ENCODE measurements at regions not wholly inside any gene's neighbourhood (a gene's known extent, or its start where the extent isn't known, plus 50 kb on each side); places are given as distances from the start of the nearest gene placed in this dataset.

DNA sequence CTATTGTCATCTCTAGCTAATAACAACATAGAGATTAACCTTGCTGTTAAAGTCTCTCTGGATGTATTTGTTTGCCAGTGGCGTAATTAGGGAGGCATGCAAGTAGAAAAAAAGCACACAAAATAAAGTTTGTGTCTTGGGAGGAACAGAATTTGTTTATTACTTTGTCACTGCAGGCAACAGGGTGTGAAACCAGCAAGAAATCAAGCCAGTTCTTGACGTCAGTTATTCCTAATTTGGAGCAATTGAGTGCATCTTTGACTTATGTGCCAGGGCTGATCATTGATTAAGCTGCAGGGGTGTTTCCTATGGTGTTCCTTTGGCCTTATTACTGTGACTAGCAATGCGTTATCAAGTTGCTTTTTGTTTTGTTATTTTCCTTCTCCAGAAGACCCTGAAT lies 751.0 kb downstream of the KCNA4 start:
- no peaks in the 10 kb centered on the region for H3K9me3 ChIP-seq
- DNase-seq: no peak
- 69 to 70% methylated on average over 3 of the region's 3 CpGs for WGBS, 2 donors
- H3K27ac ChIP-seq: no peak overlapping the region
- H3K4me3 ChIP-seq: no peak overlapping the region
- H3K36me3 ChIP-seq (ENCODE audit: low read depth, missing control alignments): no peaks in the 10 kb centered on the region
- no peaks in the 10 kb centered on the region for H3K4me1 ChIP-seq
- intact Hi-C loops (cut with DNase I; ENCODE audit: low total_unique reads): no loop called here
- H3K27me3 ChIP-seq: no peaks in the 10 kb centered on the region
- TF ChIP-seq, protein P1, sequence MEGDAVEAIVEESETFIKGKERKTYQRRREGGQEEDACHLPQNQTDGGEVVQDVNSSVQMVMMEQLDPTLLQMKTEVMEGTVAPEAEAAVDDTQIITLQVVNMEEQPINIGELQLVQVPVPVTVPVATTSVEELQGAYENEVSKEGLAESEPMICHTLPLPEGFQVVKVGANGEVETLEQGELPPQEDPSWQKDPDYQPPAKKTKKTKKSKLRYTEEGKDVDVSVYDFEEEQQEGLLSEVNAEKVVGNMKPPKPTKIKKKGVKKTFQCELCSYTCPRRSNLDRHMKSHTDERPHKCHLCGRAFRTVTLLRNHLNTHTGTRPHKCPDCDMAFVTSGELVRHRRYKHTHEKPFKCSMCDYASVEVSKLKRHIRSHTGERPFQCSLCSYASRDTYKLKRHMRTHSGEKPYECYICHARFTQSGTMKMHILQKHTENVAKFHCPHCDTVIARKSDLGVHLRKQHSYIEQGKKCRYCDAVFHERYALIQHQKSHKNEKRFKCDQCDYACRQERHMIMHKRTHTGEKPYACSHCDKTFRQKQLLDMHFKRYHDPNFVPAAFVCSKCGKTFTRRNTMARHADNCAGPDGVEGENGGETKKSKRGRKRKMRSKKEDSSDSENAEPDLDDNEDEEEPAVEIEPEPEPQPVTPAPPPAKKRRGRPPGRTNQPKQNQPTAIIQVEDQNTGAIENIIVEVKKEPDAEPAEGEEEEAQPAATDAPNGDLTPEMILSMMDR (IDR thresholded peaks at IDR 0.05): no peak
- TF ChIP-seq POLR2A (IDR thresholded peaks at IDR 0.05): no peak

DNA sequence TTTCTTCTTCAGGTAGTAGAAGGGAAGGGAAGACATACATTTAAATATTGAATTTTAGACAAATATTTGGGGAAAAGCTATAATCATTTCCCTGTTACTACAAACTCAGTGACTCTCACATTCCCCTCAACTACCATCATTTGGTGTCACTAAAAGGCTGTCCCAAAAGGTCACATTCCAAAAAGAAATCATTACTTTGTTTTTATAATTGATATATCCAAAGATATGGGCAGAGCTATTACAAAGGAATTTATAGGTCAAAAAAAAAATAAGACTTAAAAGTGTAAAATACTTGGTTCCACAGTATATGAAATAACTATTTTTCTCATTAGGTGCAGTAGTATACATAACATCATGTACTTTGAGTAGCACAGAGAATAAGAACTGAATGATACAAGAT lies 751.4 kb downstream of the KCNA4 start:
- TF ChIP-seq, protein P1 (IDR thresholded peaks at IDR 0.05): no peak
- TF ChIP-seq POLR2A (IDR thresholded peaks at IDR 0.05): no peak
- Histone ChIP-seq H3K27ac (no peak overlapping the region), H3K36me3 (ENCODE audit: low read depth, missing control alignments) (no peaks in the 10 kb centered on the region), H3K27me3 (no peaks in the 10 kb centered on the region), H3K9me3 (no peaks in the 10 kb centered on the region), H3K4me1 (no peaks in the 10 kb centered on the region), H3K4me3 (no peak overlapping the region)
- DNase-seq: no peak
- intact Hi-C loops (cut with DNase I; ENCODE audit: low total_unique reads): no loop called here

DNA sequence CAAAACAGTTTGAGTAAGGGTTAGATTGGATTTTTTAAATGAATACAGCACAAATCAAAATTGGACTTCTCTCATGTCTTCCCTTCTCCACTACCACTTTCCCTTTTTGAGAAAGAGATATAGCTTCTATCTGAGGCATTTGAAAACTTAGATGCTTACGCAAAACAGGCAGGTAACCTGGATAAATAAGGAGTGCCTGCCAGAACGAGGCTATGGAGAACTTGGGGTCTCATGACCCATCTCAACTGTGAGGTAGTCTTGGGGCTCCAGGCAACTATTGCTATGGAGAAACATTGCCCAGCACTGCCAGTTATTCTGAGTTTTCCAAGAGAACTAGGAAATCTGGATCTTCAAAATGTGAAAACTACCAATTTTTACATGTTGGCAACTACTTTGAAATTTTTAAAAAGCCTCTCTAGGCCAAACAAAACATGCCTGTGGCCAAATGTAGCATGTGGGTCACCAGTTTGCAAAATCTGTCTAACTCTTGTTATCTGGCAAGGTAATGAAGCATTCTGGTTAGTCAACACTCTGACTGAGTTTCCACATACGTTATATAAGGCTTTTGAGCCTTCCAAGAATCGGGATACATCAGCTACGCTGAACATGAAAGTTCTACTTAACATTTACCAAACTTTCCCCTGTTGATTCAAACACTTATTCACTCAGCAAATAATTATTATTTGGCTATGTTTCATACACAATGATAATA lies 752.7 kb downstream of the KCNA4 start:
- no peak for TF ChIP-seq POLR2A (IDR thresholded peaks at IDR 0.05)
- TF ChIP-seq, protein P1 (IDR thresholded peaks at IDR 0.05): no peak
- Histone ChIP-seq H3K27ac (no peak overlapping the region), H3K4me3 (no peak overlapping the region), H3K4me1 (no peaks in the 10 kb centered on the region), H3K36me3 (ENCODE audit: low read depth, missing control alignments) (no peaks in the 10 kb centered on the region), H3K9me3 (no peaks in the 10 kb centered on the region), H3K27me3 (no peaks in the 10 kb centered on the region)
- WGBS, 2 donors: 80 to 91% methylated on average over 5 of the region's 5 CpGs
- intact Hi-C loops (cut with DNase I; ENCODE audit: low total_unique reads): no loop called here
- no peak for DNase-seq

- Histone ChIP-seq H3K27ac (no peak overlapping the region), H3K27me3 (no peaks in the 10 kb centered on the region), H3K4me3 (no peak overlapping the region), H3K4me1 (no peaks in the 10 kb centered on the region), H3K9me3 (no peaks in the 10 kb centered on the region), H3K36me3 (ENCODE audit: low read depth, missing control alignments) (no peaks in the 10 kb centered on the region)
- DNase-seq: no peak
- TF ChIP-seq POLR2A (IDR thresholded peaks at IDR 0.05): no peak
- TF ChIP-seq, protein P1 (IDR thresholded peaks at IDR 0.05): no peak
- intact Hi-C loops (cut with DNase I; ENCODE audit: low total_unique reads): no loop called here
Measured at GRCh38 chr11:29261831-29262230, 755.0 kb downstream of the KCNA4 start.
